ENCODE measurements at regions not wholly inside any gene's neighbourhood (a gene's known extent, or its start where the extent isn't known, plus 50 kb on each side); places are given as distances from the start of the nearest gene placed in this dataset.
A peak's percentile ranks its signal among the peaks of the same experiment; 100 is the strongest.

- no peaks in the 10 kb centered on the region for H3K36me3 ChIP-seq
- ATAC-seq = no peak
- DNase-seq = no peak
- peaks cover 0 to 12% of the 10 kb centered on the region in 2 donors for H3K9me3 ChIP-seq
- H3K4me1 ChIP-seq = no peaks in the 10 kb centered on the region
- TF ChIP-seq CTCF (IDR thresholded peaks at IDR 0.05) = no peak
- H3K27ac ChIP-seq = no peak overlapping the region
- no peaks in the 10 kb centered on the region for H3K27me3 ChIP-seq
- intact Hi-C loops (cut with DNase I) = no loop called here
- H3K4me3 ChIP-seq = no peak overlapping the region
Observed at GRCh38 chr10:83262434-83262833, 876.9 kb upstream of the GHITM start.

- no peaks in the 10 kb centered on the region for H3K27me3 ChIP-seq
- DNase-seq = peak in 1 of 4 donors; percentile 1
- ATAC-seq = no peak
- H3K4me3 ChIP-seq = no peak overlapping the region
- no peaks in the 10 kb centered on the region for H3K36me3 ChIP-seq
- no peaks in the 10 kb centered on the region for H3K9me3 ChIP-seq
- H3K27ac ChIP-seq = no peak overlapping the region
- TF ChIP-seq CTCF (IDR thresholded peaks at IDR 0.05) = no peak
- intact Hi-C loops (cut with DNase I) = no loop called here
- no peaks in the 10 kb centered on the region for H3K4me1 ChIP-seq
Observed at GRCh38 chr10:83272666-83273434, 866.5 kb upstream of the GHITM start.

- no peak for DNase-seq
- no peaks in the 10 kb centered on the region for H3K9me3 ChIP-seq
- intact Hi-C loops (cut with DNase I) = no loop called here
Observed at GRCh38 chr10:83274088-83274487, 865.2 kb upstream of the GHITM start.

GRCh38 chr10:83276971-83277370 lies 862.3 kb upstream of the GHITM start:
- Histone ChIP-seq H3K36me3 (no peaks in the 10 kb centered on the region), H3K4me1 (no peaks in the 10 kb centered on the region), H3K27me3 (no peaks in the 10 kb centered on the region), H3K4me3 (no peak overlapping the region), H3K9me3 (no peaks in the 10 kb centered on the region), H3K27ac (no peak overlapping the region)
- DNase-seq (no peak), ATAC-seq (no peak)
- no peak for TF ChIP-seq CTCF (IDR thresholded peaks at IDR 0.05)
- intact Hi-C loops (cut with DNase I) = no loop called here

More at GRCh38 chr10:83274088-83274487, 865.2 kb upstream of the GHITM start:
- Histone ChIP-seq H3K4me3 (no peak overlapping the region), H3K36me3 (no peaks in the 10 kb centered on the region), H3K27me3 (no peaks in the 10 kb centered on the region), H3K4me1 (no peaks in the 10 kb centered on the region), H3K27ac (no peak overlapping the region)
- TF ChIP-seq CTCF (IDR thresholded peaks at IDR 0.05) = no peak
- no peak for ATAC-seq

GRCh38 chr10:83283151-83283550 lies 856.2 kb upstream of the GHITM start:
- H3K4me3 ChIP-seq = no peak overlapping the region
- no peak overlapping the region for H3K27ac ChIP-seq
- DNase-seq (no peak), ATAC-seq (no peak)
- no peak for TF ChIP-seq CTCF (IDR thresholded peaks at IDR 0.05)
- H3K36me3 ChIP-seq = no peaks in the 10 kb centered on the region
- peaks cover 0 to 2% of the 10 kb centered on the region in 2 donors for H3K9me3 ChIP-seq
- H3K27me3 ChIP-seq = no peaks in the 10 kb centered on the region
- H3K4me1 ChIP-seq = no peaks in the 10 kb centered on the region
- intact Hi-C loops (cut with DNase I) = no loop called here
